Neural progenitor cell (in vitro differentiated cells): ENCODE measurements at regions not wholly inside any gene's neighbourhood (a gene's known extent, or its start where the extent isn't known, plus 50 kb on each side); places are given as distances from the start of the nearest gene placed in this dataset.

Experiments
- EZH2 ChIP-seq: fragments of 200-600 bp; sonication (generic); IDR thresholded peaks from 2 replicates; pipeline ENCODE4 v1.6.1; 2017; ENCODE audit warnings: antibody characterized with exemption, mild to moderate bottlenecking, moderate library complexity
- EZH2phosphoT487 ChIP-seq: fragments of 200-600 bp; sonication (generic); IDR thresholded peaks from 2 replicates; pipeline ENCODE4 v1.6.1; 2017; ENCODE audit warnings: antibody characterized with exemption
- TF ChIP-seq, protein P1 (sequence below): fragments of 200-600 bp; sonication (generic); IDR thresholded peaks from 2 replicates; pipeline ENCODE4 v1.5.1; 2017; ENCODE audit warnings: antibody characterized with exemption, mild to moderate bottlenecking

DNA sequence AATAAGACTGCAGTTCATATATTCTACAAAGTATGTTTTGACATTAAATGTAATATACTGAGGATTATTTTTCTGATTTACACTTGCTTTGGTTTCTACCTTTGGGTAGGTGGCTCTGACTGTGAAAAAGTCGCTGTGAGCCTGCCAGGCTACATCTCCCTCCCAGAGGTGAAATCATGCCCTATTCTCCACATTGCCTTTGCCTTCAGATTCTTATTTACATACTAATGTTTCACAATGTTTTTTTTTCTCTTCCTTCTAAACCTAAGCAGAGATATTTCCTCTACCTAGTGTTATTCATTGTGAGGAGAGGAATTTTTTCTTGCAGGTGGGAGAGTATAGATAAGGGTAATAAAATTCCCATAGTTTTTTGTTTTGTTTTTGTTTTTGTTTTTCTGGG is 111.5 kb upstream of the ANTXRL start:
- TF ChIP-seq, protein P1, sequence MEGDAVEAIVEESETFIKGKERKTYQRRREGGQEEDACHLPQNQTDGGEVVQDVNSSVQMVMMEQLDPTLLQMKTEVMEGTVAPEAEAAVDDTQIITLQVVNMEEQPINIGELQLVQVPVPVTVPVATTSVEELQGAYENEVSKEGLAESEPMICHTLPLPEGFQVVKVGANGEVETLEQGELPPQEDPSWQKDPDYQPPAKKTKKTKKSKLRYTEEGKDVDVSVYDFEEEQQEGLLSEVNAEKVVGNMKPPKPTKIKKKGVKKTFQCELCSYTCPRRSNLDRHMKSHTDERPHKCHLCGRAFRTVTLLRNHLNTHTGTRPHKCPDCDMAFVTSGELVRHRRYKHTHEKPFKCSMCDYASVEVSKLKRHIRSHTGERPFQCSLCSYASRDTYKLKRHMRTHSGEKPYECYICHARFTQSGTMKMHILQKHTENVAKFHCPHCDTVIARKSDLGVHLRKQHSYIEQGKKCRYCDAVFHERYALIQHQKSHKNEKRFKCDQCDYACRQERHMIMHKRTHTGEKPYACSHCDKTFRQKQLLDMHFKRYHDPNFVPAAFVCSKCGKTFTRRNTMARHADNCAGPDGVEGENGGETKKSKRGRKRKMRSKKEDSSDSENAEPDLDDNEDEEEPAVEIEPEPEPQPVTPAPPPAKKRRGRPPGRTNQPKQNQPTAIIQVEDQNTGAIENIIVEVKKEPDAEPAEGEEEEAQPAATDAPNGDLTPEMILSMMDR, result no peak
- no peak for TF ChIP-seq EZH2phosphoT487
- no peak for TF ChIP-seq EZH2
